ENCODE measurements at regions not wholly inside any gene's neighbourhood (a gene's known extent, or its start where the extent isn't known, plus 50 kb on each side); places are given as distances from the start of the nearest gene placed in this dataset.

- 0% methylated on average over 1 of the region's 1 CpG for WGBS (ENCODE audit: insufficient coverage, low coverage, missing lambda C conversion rate)
- FAIRE-seq, result no peak
Measured at GRCh38 chr3:41144631-41145030, 54.7 kb upstream of the CTNNB1 start.

More at GRCh38 chr3:41144631-41145030, 54.7 kb upstream of the CTNNB1 start:
- intact Hi-C loops (cut with micrococcal nuclease) (no loop called here), in situ Hi-C loops (cut with MboI) (no loop called here)
- no peak overlapping the region for H2AFZ ChIP-seq (ENCODE audit: low read depth, low read length)
- no peak overlapping the region for H3K27ac ChIP-seq (ENCODE audit: extremely low read depth, low read depth, low read length)
- H3K79me2 ChIP-seq (ENCODE audit: control insufficient read depth, insufficient read depth, low read length), result no peaks in the 10 kb centered on the region
- DNase-seq (ENCODE audit: extremely low read depth in 1 of 4, low spot score in 3 of 4), result no peak
- H3K27me3 ChIP-seq (ENCODE audit: control insufficient read depth in 2 of 2, insufficient read depth in 2 of 2, low read length in 2 of 2), result peaks cover 6 to 21% of the 10 kb centered on the region in 2 experiments; a peak in 3 of 5 replicates
- no peak overlapping the region for H3K9ac ChIP-seq (ENCODE audit: insufficient read depth in 1 of 2, low read depth in 2 of 2, low read length in 2 of 2)
- H3K9me1 ChIP-seq (ENCODE audit: control insufficient read depth, insufficient read depth, low read length), result no peaks in the 10 kb centered on the region
- no peaks in the 10 kb centered on the region for H3K4me1 ChIP-seq (replicated peaks in 1 of 2; ENCODE audit: control insufficient read depth in 2 of 2, insufficient read depth in 2 of 2, low read length in 2 of 2)
- no peak for ATAC-seq
- no peaks in the 10 kb centered on the region for H4K20me1 ChIP-seq (replicated peaks; ENCODE audit: control insufficient read depth, insufficient read depth, low read length)
- no peak for TF ChIP-seq ZKSCAN3 (CRISPR knock-in tag; IDR thresholded peaks at IDR 0.05)
- TF ChIP-seq KLF1 (tag; IDR thresholded peaks at IDR 0.05), result no peak
- TF ChIP-seq RBM15 (IDR thresholded peaks at IDR 0.05; ENCODE audit: insufficient read depth, low read length), result no peak
- no peak for TF ChIP-seq ATF4 (CRISPR knock-in tag; IDR thresholded peaks at IDR 0.05)
- TF ChIP-seq RBFOX2 (IDR thresholded peaks at IDR 0.05; ENCODE audit: low read depth, low read length), result no peak
- no peak for TF ChIP-seq HOMEZ (CRISPR knock-in tag; IDR thresholded peaks at IDR 0.05)
- TF ChIP-seq HMGN3 (IDR thresholded peaks at IDR 0.05; ENCODE audit: borderline replicate concordance, extremely low read depth, insufficient read length, low read depth, low read length), result no peak
- ChIA-PET CTCF (ENCODE audit: low intra/inter-chr PET ratio) (no interaction called here), POLR2A (interaction anchor here (0.7 kb wide), 1 partner anchor 8 kb away, joined by 3 read pairs; no protein-coding TSS in a partner anchor)
- no peaks in the 10 kb centered on the region for H3K9me3 ChIP-seq (replicated peaks; ENCODE audit: control insufficient read depth, insufficient read depth, low read depth, low read length)
- H3K4me3 ChIP-seq, result no peak overlapping the region
- H3K36me3 ChIP-seq (ENCODE audit: control insufficient read depth, insufficient read depth, low read length), result no peaks in the 10 kb centered on the region
- BruUV-seq (replicated peaks), result no TSS peak
- no peak overlapping the region for H3K4me2 ChIP-seq (ENCODE audit: insufficient read depth, low read length)
